Brain microvascular endothelial cell (primary cell): ENCODE measurements at regions not wholly inside any gene's neighbourhood (a gene's known extent, or its start where the extent isn't known, plus 50 kb on each side); places are given as distances from the start of the nearest gene placed in this dataset.

Experiments used
- DNase-seq: peaks from one replicate; pipeline ENCODE4 v3.0.0-alpha.2; 2020
- H3K27ac ChIP-seq: fragments of 250-450 bp; sonication (Bioruptor Pico); 2 replicates; pipeline ENCODE4 v1.5.1; 2020; ENCODE audit warnings: mild to moderate bottlenecking, moderate library complexity
- H3K27me3 ChIP-seq: fragments of 250-450 bp; sonication (Bioruptor Pico); replicated peaks from 2 replicates; pipeline ENCODE4 v1.5.1; 2020; ENCODE audit warnings: mild to moderate bottlenecking
- H3K36me3 ChIP-seq: fragments of 250-450 bp; sonication (Bioruptor Pico); replicated peaks from 2 replicates; pipeline ENCODE4 v1.5.1; 2020; ENCODE audit warnings: mild to moderate bottlenecking
- H3K4me3 ChIP-seq: 2 replicates; pipeline ENCODE4 v1.5.1; 2011; ENCODE audit warnings: low read depth, mild to moderate bottlenecking, control low read depth, low read length, moderate library complexity
- CTCF ChIP-seq: IDR thresholded peaks from 2 replicates; pipeline ENCODE4 v1.5.1; 2011; ENCODE audit warnings: low read depth, mild to moderate bottlenecking, moderate library complexity, low read length, control low read depth, inconsistent platforms; ENCODE audit errors: missing control alignments
- in situ Hi-C: cut with HindIII; loops from 2 replicates; pipeline ENCODE4 v1.10.0; 2017; ENCODE audit warnings: low sequenced_read_pairs, low pct_ligation_motif_present

- in situ Hi-C loops = no loop called here
- Histone ChIP-seq H3K27me3 (no peaks in the 10 kb centered on the region), H3K27ac (no peak overlapping the region), H3K36me3 (no peaks in the 10 kb centered on the region), H3K4me3 (no peak overlapping the region)
- no peak for DNase-seq
- no peak for TF ChIP-seq CTCF
Measured at GRCh38 chr6:170053966-170054661, 236.8 kb downstream of the DLL1 start.

- TF ChIP-seq CTCF = no peak
- DNase-seq = no peak
- H3K27me3 ChIP-seq = no peaks in the 10 kb centered on the region
- in situ Hi-C loops = no loop called here
- H3K4me3 ChIP-seq = no peak overlapping the region
- H3K27ac ChIP-seq = no peak overlapping the region
- H3K36me3 ChIP-seq = no peaks in the 10 kb centered on the region
Measured at GRCh38 chr6:170052991-170053821, 237.7 kb downstream of the DLL1 start.

GRCh38 chr6:170051229-170052172 is 239.4 kb downstream of the DLL1 start:
- H3K27me3 ChIP-seq = no peaks in the 10 kb centered on the region
- no peak for TF ChIP-seq CTCF
- H3K27ac ChIP-seq = no peak overlapping the region

GRCh38 chr6:170050591-170051041 is 240.3 kb downstream of the DLL1 start:
- no peaks in the 10 kb centered on the region for H3K27me3 ChIP-seq
- TF ChIP-seq CTCF = no peak
- H3K27ac ChIP-seq = no peak overlapping the region
- no peak for DNase-seq
- H3K4me3 ChIP-seq = no peak overlapping the region
- H3K36me3 ChIP-seq = no peaks in the 10 kb centered on the region
- in situ Hi-C loops = no loop called here

More at GRCh38 chr6:170051229-170052172, 239.4 kb downstream of the DLL1 start:
- DNase-seq = no peak
- Histone ChIP-seq H3K4me3 (no peak overlapping the region), H3K36me3 (no peaks in the 10 kb centered on the region)
- in situ Hi-C loops = no loop called here

GRCh38 chr6:170049641-170050561 is 241.0 kb downstream of the DLL1 start:
- no peak for DNase-seq
- TF ChIP-seq CTCF = no peak
- Histone ChIP-seq H3K27ac (no peak overlapping the region), H3K4me3 (no peak overlapping the region), H3K27me3 (no peaks in the 10 kb centered on the region), H3K36me3 (no peaks in the 10 kb centered on the region)
- in situ Hi-C loops = no loop called here
